ENCODE measurements at regions not wholly inside any gene's neighbourhood (a gene's known extent, or its start where the extent isn't known, plus 50 kb on each side); places are given as distances from the start of the nearest gene placed in this dataset.
A peak's percentile ranks its signal among the peaks of the same experiment; 100 is the strongest.

DNA sequence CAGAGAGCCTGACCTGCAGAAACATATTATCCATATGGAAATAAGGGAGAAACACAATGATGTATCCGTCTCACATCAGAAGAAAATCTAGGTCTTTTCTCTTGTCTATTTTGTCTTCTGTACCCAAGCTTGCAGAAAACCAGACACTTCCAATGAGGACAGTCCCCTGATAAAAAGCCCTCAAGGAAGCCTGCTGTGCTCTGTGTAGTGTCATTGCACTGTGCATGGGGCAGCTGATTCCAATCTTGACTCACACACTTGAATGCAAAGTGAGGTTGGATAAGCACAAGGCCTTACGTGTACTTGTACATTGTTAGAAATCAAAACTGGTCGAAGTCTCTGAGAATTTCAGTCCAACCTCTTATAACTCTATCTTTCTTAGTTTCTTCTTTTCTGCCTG is 256.6 kb upstream of the MYOCD start:
- Histone ChIP-seq H3K9me3 (ENCODE audit: control insufficient read depth, low read length) (no peaks in the 10 kb centered on the region), H3K4me3 (ENCODE audit: low read length) (no peak overlapping the region), H3K9ac (ENCODE audit: low read length) (no peak overlapping the region), H3K27me3 (replicated peaks; ENCODE audit: control insufficient read depth, insufficient read depth, low read length) (no peaks in the 10 kb centered on the region), H3K4me1 (ENCODE audit: control insufficient read depth, insufficient read depth, low read length) (peaks cover 15% of the 10 kb centered on the region), H3K36me3 (ENCODE audit: control insufficient read depth, insufficient read depth, low read length, severe bottlenecking) (no peaks in the 10 kb centered on the region)
- no peak for DNase-seq (ENCODE audit: low read depth)

DNA sequence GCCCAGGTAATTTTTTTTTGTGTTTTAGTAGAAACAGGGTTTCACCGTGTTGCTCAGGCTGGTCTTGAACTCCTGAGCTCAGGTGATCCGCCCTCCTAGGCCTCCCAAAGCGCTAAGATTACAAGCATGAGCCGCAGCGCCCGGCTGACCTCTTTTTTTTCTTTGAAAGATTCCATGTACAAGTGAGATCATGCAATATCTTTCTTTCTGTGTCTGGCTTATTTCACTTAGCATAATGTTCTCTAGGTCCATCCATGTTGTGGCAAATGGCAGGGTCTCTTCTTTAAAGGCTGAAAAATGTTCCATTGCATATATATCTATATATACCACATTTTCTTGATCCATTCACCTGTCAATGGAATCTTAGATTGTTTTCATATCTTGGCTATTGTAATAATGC is 255.0 kb upstream of the MYOCD start:
- Histone ChIP-seq H3K9ac (ENCODE audit: low read length) (no peak overlapping the region), H3K4me1 (ENCODE audit: control insufficient read depth, insufficient read depth, low read length) (peaks cover 15% of the 10 kb centered on the region), H3K4me3 (ENCODE audit: low read length) (no peak overlapping the region), H3K36me3 (ENCODE audit: control insufficient read depth, insufficient read depth, low read length, severe bottlenecking) (no peaks in the 10 kb centered on the region), H3K27me3 (replicated peaks; ENCODE audit: control insufficient read depth, insufficient read depth, low read length) (no peaks in the 10 kb centered on the region), H3K9me3 (ENCODE audit: control insufficient read depth, low read length) (no peaks in the 10 kb centered on the region)
- no peak for DNase-seq (ENCODE audit: low read depth)

DNA sequence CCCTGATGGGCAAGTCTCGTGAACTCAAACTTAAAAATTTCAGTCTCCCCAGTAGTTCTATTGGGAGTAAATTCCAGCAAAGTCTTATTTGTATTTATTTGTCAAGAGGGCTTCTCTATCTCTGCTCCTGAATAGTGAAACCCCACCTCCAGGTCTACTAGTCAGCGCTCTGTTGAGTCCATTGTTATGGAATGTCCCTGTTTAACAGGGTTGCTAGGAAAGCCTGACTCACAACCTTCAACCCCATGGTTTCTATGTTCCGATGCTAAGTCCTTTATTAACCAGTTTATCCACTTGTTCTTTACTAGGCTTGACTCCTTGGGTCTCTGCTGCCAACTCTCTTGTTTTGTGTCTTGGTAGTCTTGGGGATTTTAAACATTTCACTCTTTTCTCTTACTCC is 250.7 kb upstream of the MYOCD start:
- Histone ChIP-seq H3K27me3 (replicated peaks; ENCODE audit: control insufficient read depth, insufficient read depth, low read length) (no peaks in the 10 kb centered on the region), H3K36me3 (ENCODE audit: control insufficient read depth, insufficient read depth, low read length, severe bottlenecking) (no peaks in the 10 kb centered on the region), H3K4me1 (ENCODE audit: control insufficient read depth, insufficient read depth, low read length) (no peaks in the 10 kb centered on the region), H3K9me3 (ENCODE audit: control insufficient read depth, low read length) (no peaks in the 10 kb centered on the region), H3K4me3 (ENCODE audit: low read length) (no peak overlapping the region), H3K9ac (ENCODE audit: low read length) (no peak overlapping the region)
- DNase-seq (ENCODE audit: low read depth), result peak; percentile 66

DNA sequence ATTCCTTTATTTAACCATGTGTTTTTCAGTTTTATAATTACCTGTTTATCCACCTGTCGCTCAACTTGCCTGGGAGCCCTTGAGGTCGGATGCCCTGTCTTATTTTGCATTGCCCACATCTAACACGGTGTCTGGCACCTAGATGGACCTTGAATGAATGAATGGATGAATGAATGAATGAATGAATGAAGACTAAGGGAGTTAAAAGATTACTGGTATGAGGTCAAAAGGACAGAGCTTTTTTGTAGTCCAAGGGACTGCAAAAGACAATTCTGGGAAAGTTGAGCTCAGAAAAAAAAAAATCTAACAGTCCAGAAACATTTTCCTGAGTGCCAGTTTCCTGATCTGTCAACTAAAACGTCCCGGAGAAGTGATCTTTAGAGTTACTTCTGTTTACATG is 244.6 kb upstream of the MYOCD start:
- H3K36me3 ChIP-seq (ENCODE audit: control insufficient read depth, insufficient read depth, low read length, severe bottlenecking), result no peaks in the 10 kb centered on the region
- no peak overlapping the region for H3K4me3 ChIP-seq (ENCODE audit: low read length)
- H3K9ac ChIP-seq (ENCODE audit: low read length), result no peak overlapping the region
- peaks cover 10% of the 10 kb centered on the region for H3K9me3 ChIP-seq (ENCODE audit: control insufficient read depth, low read length)
- no peaks in the 10 kb centered on the region for H3K27me3 ChIP-seq (replicated peaks; ENCODE audit: control insufficient read depth, insufficient read depth, low read length)
- peaks cover 2% of the 10 kb centered on the region for H3K4me1 ChIP-seq (ENCODE audit: control insufficient read depth, insufficient read depth, low read length)
- no peak for DNase-seq (ENCODE audit: low read depth)

DNA sequence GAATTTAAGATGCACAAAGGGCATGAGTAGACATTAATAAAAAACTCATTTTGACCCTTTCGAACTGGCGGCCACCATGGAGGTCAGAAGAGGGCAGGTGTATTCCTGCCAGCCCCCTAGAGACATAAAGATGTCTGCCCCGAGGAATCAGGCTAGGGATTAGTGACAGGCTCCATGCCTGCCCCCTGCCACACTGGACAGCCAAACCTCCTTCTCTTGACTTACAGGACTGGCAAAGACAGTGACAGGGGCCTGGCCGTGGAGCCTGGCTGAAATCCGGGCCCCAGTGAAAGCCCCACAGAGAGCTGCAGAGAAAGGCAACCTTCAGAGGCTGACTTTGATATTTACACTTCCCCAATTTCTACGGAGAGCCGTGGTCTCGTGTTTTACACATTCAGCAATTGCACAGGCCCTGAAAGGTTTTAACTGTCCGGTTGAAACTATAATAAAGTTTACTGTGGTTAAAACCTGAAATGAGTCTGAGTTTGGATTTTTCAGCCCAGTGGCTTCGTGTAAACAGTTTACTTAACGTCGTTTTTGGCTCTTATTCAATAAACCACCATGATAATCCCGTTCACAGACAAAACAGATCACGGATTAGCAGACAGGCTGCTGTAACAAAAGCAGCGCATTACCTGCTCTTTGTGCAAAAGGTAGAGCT is 243.9 kb upstream of the MYOCD start:
- H3K9ac ChIP-seq (ENCODE audit: low read length), result no peak overlapping the region
- H3K4me3 ChIP-seq (ENCODE audit: low read length), result no peak overlapping the region
- no peaks in the 10 kb centered on the region for H3K36me3 ChIP-seq (ENCODE audit: control insufficient read depth, insufficient read depth, low read length, severe bottlenecking)
- H3K27me3 ChIP-seq (replicated peaks; ENCODE audit: control insufficient read depth, insufficient read depth, low read length), result no peaks in the 10 kb centered on the region
- H3K9me3 ChIP-seq (ENCODE audit: control insufficient read depth, low read length), result peaks cover 10% of the 10 kb centered on the region
- DNase-seq (ENCODE audit: low read depth), result no peak
- H3K4me1 ChIP-seq (ENCODE audit: control insufficient read depth, insufficient read depth, low read length), result peaks cover 2% of the 10 kb centered on the region

DNA sequence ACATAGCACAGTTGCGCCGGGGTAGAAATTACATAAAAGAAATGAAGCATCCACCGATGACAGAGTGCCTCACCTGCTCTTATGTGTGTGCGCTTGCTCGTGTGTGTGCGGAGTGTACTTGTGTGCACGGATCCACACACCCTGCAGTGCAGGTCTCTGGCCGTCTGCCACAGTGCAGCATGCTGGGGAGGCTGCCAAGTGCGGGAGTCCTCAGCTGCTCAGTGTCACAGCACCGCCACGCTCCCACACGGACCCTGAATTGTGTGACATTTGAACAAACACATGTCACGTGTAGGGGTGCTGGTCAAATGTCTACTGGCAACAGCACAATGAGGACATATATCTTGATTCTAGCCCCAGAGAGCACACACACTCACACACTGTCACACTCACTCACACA is 243.0 kb upstream of the MYOCD start:
- H3K4me1 ChIP-seq (ENCODE audit: control insufficient read depth, insufficient read depth, low read length), result peaks cover 2% of the 10 kb centered on the region
- peaks cover 10% of the 10 kb centered on the region for H3K9me3 ChIP-seq (ENCODE audit: control insufficient read depth, low read length)
- no peaks in the 10 kb centered on the region for H3K36me3 ChIP-seq (ENCODE audit: control insufficient read depth, insufficient read depth, low read length, severe bottlenecking)
- no peak overlapping the region for H3K4me3 ChIP-seq (ENCODE audit: low read length)
- no peak overlapping the region for H3K9ac ChIP-seq (ENCODE audit: low read length)
- H3K27me3 ChIP-seq (replicated peaks; ENCODE audit: control insufficient read depth, insufficient read depth, low read length), result no peaks in the 10 kb centered on the region
- no peak for DNase-seq (ENCODE audit: low read depth)

DNA sequence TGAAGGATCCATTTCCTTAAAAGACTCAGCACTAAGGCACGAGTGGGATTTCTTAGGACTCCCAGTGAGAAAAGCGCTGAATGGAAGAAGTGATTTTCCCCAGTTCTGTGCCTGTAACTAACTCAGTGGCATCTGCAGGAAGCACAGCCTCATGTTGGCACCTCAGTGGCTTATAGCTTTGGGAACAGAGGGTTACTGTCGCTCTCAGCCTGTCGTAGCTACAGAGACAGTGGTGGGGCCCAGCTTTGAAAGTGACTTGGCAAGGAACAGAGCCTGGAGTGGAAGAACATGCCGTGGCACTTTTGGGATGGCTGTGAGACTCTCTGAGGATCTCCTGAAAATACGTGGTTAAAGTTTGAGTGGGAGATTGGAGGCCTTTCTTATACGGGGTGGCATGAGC is 242.4 kb upstream of the MYOCD start:
- no peak overlapping the region for H3K9ac ChIP-seq (ENCODE audit: low read length)
- H3K4me3 ChIP-seq (ENCODE audit: low read length), result no peak overlapping the region
- H3K4me1 ChIP-seq (ENCODE audit: control insufficient read depth, insufficient read depth, low read length), result peaks cover 2% of the 10 kb centered on the region
- no peaks in the 10 kb centered on the region for H3K36me3 ChIP-seq (ENCODE audit: control insufficient read depth, insufficient read depth, low read length, severe bottlenecking)
- peaks cover 10% of the 10 kb centered on the region for H3K9me3 ChIP-seq (ENCODE audit: control insufficient read depth, low read length)
- H3K27me3 ChIP-seq (replicated peaks; ENCODE audit: control insufficient read depth, insufficient read depth, low read length), result no peaks in the 10 kb centered on the region
- DNase-seq (ENCODE audit: low read depth), result no peak

DNA sequence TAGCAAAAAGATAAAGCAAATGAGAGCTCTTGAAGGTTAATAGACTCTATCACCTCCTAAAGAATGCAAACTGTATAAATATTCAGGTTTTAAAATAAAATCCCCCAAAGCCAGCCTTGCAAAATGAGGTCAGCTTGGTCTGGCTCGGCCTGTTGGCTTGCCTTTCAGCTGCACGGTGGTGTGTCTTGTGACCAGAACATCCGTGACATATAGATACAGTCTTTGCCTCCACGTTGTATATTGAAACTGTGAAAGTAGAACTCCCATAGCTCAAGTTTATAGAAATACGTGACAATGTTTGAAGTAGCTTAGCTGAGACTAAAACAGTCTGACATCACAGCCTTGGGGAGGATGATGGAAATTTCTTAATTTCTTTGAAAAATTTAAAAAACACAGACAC is 236.6 kb upstream of the MYOCD start:
- no peak overlapping the region for H3K9ac ChIP-seq (ENCODE audit: low read length)
- H3K4me3 ChIP-seq (ENCODE audit: low read length), result no peak overlapping the region
- H3K9me3 ChIP-seq (ENCODE audit: control insufficient read depth, low read length), result peaks cover 4% of the 10 kb centered on the region
- H3K36me3 ChIP-seq (ENCODE audit: control insufficient read depth, insufficient read depth, low read length, severe bottlenecking), result no peaks in the 10 kb centered on the region
- DNase-seq (ENCODE audit: low read depth), result no peak
- H3K4me1 ChIP-seq (ENCODE audit: control insufficient read depth, insufficient read depth, low read length), result no peaks in the 10 kb centered on the region
- no peaks in the 10 kb centered on the region for H3K27me3 ChIP-seq (replicated peaks; ENCODE audit: control insufficient read depth, insufficient read depth, low read length)

DNA sequence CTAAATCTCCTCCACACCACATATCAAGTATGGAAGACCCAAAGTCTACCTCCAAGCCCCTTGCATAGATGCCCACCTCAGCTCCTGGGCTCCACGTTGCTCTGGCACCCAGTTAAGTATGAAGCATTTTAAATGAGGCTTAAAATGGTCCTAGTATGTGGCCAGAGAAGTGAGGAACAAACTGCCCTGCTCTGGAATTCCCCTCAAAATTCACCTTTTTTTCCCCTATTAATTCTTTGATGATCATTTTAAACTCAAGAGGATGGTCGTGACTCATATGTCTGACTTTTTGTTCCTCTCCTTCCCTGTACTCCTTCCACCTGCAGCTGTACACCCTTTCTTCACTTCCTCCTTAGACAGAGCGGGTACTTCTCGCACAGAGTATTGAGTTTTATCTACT is 234.5 kb upstream of the MYOCD start:
- Histone ChIP-seq H3K9ac (ENCODE audit: low read length) (no peak overlapping the region), H3K9me3 (ENCODE audit: control insufficient read depth, low read length) (no peaks in the 10 kb centered on the region), H3K36me3 (ENCODE audit: control insufficient read depth, insufficient read depth, low read length, severe bottlenecking) (no peaks in the 10 kb centered on the region), H3K4me1 (ENCODE audit: control insufficient read depth, insufficient read depth, low read length) (no peaks in the 10 kb centered on the region), H3K27me3 (replicated peaks; ENCODE audit: control insufficient read depth, insufficient read depth, low read length) (no peaks in the 10 kb centered on the region), H3K4me3 (ENCODE audit: low read length) (no peak overlapping the region)
- DNase-seq (ENCODE audit: low read depth), result no peak

DNA sequence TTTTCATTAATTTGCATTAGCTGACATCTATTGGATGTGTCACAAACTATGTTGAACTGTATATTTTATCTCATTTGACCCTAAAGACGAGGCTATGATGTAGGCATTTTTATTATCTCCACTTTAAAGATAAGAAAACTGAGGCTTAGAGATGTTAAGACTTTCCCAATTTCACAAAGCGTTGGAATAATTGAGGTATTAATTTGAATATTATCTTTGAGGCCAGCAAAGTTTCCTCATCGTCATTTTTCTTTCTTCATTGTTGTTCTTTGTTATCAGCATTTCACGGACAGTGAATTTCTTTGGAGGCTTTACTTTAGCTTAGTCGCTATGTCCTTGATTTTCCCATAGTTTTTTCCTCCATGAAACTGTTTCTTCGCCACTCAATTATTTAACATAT is 227.5 kb upstream of the MYOCD start:
- Histone ChIP-seq H3K9me3 (ENCODE audit: control insufficient read depth, low read length) (peaks cover 3% of the 10 kb centered on the region), H3K27me3 (replicated peaks; ENCODE audit: control insufficient read depth, insufficient read depth, low read length) (no peaks in the 10 kb centered on the region), H3K9ac (ENCODE audit: low read length) (no peak overlapping the region), H3K4me3 (ENCODE audit: low read length) (no peak overlapping the region), H3K36me3 (ENCODE audit: control insufficient read depth, insufficient read depth, low read length, severe bottlenecking) (no peaks in the 10 kb centered on the region), H3K4me1 (ENCODE audit: control insufficient read depth, insufficient read depth, low read length) (no peaks in the 10 kb centered on the region)
- DNase-seq (ENCODE audit: low read depth), result no peak

DNA sequence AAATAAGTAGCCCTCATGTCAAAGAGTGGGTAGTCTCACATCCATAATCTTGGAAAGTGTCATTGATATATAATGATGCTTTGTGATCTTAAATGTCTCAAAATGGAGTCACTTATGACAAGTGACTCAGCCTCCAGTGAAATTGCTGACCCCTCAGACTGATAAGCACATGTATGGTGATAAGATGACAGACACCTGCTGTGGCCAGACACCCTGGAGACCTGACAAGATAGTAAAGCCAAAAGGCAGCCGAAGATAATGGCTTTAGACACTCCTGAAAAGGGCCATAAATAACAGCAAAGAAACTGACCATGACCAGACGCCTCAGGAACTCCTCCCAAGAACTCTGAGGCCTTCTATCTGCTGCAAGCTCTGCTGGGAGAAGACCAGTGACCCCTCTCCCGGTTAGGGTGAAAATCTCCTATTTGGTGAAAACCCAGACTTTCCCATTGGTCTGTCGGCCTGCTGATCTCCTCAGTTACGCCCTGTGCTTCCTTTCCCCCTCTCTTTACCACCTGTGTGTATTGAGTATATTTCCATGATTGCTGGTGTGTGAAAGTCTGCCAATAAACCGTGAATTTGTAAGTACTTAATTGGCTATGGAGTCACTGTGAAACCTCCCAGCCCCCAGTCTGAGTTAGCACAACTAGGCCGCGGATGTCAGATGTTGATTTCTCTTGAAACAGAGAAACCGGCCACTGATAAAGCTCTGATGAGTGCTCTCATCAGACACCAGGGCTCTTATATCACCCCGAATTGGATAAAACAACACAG is 226.7 kb upstream of the MYOCD start:
- H3K4me3 ChIP-seq (ENCODE audit: low read length), result no peak overlapping the region
- DNase-seq (ENCODE audit: low read depth), result no peak
- no peaks in the 10 kb centered on the region for H3K27me3 ChIP-seq (replicated peaks; ENCODE audit: control insufficient read depth, insufficient read depth, low read length)
- H3K36me3 ChIP-seq (ENCODE audit: control insufficient read depth, insufficient read depth, low read length, severe bottlenecking), result no peaks in the 10 kb centered on the region
- peaks cover 3% of the 10 kb centered on the region for H3K9me3 ChIP-seq (ENCODE audit: control insufficient read depth, low read length)
- H3K9ac ChIP-seq (ENCODE audit: low read length), result no peak overlapping the region
- no peaks in the 10 kb centered on the region for H3K4me1 ChIP-seq (ENCODE audit: control insufficient read depth, insufficient read depth, low read length)

DNA sequence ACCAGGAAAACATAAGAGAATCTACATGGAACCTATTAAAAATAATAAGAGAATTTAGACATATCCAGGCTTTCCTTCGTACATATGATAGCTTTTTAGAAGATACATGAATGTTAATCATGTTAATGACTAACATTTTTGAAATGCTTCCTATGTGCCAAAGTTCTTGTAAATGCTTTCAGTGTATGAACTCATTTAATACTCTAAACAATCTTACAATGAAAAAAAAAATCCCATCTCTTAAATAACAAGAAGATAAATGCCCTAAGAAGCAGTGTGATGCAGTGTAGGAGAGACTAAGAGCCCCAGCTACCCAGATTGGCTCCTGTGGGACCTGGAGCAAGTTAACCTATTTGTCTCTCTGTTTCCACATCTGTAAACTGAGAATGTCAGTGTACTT is 220.4 kb upstream of the MYOCD start:
- Histone ChIP-seq H3K9ac (ENCODE audit: low read length) (no peak overlapping the region), H3K9me3 (ENCODE audit: control insufficient read depth, low read length) (peaks cover 7% of the 10 kb centered on the region), H3K36me3 (ENCODE audit: control insufficient read depth, insufficient read depth, low read length, severe bottlenecking) (no peaks in the 10 kb centered on the region), H3K27me3 (replicated peaks; ENCODE audit: control insufficient read depth, insufficient read depth, low read length) (no peaks in the 10 kb centered on the region), H3K4me3 (ENCODE audit: low read length) (peak overlapping the region; percentile 33), H3K4me1 (ENCODE audit: control insufficient read depth, insufficient read depth, low read length) (no peaks in the 10 kb centered on the region)
- DNase-seq (ENCODE audit: low read depth), result no peak

Measured in adipocyte (in vitro differentiated cells).